ENCODE measurements at regions not wholly inside any gene's neighbourhood (a gene's known extent, or its start where the extent isn't known, plus 50 kb on each side); places are given as distances from the start of the nearest gene placed in this dataset.

DNA sequence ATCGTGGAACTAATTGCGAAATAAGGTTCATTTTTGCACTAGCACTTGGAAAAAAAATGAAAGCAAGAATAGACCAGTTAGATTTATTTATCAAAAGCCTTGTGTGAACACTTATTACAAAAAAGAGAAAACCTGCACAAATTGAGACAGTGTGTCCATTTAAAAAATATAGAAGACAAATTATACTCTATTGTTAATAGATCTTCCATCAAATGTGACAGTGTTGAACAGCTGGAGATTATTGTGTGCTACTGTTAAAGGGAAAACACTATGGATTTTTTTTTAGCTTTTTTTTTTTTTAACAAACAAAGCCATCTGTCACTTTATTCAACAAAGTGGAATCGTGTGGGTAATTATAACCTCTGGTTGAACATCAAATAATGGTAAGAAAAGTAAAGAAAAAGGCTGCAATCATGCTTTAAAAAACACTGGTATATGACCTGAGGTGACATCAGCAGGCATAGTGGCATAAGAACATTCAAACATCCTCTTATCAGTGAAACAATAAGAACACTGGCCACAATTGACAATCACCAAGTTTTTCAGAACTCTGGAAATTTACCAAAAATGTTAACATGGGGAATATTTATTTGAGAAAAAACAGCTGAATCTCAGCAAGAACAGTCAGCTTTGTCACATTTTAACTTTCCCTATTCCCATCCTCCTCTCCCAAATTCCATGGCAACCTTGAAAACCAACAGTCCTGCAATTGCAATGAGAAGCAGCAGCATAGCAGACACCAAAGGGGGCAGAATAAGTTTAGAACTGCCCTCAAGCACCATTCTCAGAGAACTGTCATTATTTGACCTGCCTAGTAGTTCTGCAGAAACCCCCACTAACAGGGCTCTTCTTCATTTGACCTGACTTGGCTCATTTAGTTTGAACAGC, 442.3 kb upstream of the MON1B start:
- Histone ChIP-seq H3K4me1 (no peaks in the 10 kb centered on the region), H3K4me3 (no peak overlapping the region), H3K27me3 (no peaks in the 10 kb centered on the region), H3K36me3 (no peaks in the 10 kb centered on the region), H3K27ac (replicated peaks in 1 of 4) (no peak overlapping the region), H3K9me3 (peaks cover 0 to under 1% (median 0%) of the 10 kb centered on the region in 4 donors)
- intact Hi-C loops (cut with DNase I) = no loop called here
- TF ChIP-seq POLR2A (IDR thresholded peaks at IDR 0.05; ENCODE audit: low read depth) (no peak), EP300 (IDR thresholded peaks at IDR 0.05) (no peak), POLR2AphosphoS5 (IDR thresholded peaks at IDR 0.05) (no peak)
- TF ChIP-seq, protein P1, sequence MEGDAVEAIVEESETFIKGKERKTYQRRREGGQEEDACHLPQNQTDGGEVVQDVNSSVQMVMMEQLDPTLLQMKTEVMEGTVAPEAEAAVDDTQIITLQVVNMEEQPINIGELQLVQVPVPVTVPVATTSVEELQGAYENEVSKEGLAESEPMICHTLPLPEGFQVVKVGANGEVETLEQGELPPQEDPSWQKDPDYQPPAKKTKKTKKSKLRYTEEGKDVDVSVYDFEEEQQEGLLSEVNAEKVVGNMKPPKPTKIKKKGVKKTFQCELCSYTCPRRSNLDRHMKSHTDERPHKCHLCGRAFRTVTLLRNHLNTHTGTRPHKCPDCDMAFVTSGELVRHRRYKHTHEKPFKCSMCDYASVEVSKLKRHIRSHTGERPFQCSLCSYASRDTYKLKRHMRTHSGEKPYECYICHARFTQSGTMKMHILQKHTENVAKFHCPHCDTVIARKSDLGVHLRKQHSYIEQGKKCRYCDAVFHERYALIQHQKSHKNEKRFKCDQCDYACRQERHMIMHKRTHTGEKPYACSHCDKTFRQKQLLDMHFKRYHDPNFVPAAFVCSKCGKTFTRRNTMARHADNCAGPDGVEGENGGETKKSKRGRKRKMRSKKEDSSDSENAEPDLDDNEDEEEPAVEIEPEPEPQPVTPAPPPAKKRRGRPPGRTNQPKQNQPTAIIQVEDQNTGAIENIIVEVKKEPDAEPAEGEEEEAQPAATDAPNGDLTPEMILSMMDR (IDR thresholded peaks at IDR 0.05) = no peak
- WGBS = 43% methylated on average over 3 of the region's 3 CpGs
- no peak for DNase-seq (ENCODE audit: extremely low spot score)

DNA sequence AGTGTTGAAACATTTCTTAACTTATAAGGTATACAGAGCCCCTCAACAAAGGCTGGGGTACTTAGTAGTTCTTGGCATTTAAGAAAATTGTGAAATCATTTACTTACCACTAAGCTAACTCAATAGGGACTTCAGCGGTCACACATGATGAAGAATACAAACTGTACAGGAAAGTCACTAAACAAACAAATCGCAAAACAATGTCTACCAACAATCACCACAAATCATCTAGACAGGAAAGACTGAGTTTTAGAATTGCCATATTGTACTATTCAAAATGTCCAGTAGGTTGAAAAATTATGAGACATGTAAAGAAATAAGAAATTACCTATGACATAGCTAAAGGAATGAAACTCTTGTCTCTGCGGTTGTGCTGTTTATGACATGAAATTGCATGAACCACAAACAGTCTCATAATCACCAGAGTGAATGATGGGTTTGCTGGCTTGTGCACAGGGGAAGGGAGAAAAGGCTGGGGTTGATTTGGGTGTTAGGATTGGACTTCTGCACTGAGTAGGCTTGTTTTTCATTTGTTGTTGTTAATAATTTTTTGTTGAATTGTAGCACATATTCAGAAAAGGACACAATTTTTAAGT, 441.1 kb upstream of the MON1B start:
- intact Hi-C loops (cut with DNase I) = no loop called here
- Histone ChIP-seq H3K4me3 (no peak overlapping the region), H3K27me3 (no peaks in the 10 kb centered on the region), H3K27ac (replicated peaks in 1 of 4) (no peak overlapping the region), H3K36me3 (no peaks in the 10 kb centered on the region), H3K4me1 (no peaks in the 10 kb centered on the region), H3K9me3 (no peaks in the 10 kb centered on the region)
- WGBS = 86% methylated on average over 3 of the region's 3 CpGs
- TF ChIP-seq POLR2A (IDR thresholded peaks at IDR 0.05; ENCODE audit: low read depth) = no peak
- TF ChIP-seq EP300 (IDR thresholded peaks at IDR 0.05) = no peak
- no peak for DNase-seq (ENCODE audit: extremely low spot score)

DNA sequence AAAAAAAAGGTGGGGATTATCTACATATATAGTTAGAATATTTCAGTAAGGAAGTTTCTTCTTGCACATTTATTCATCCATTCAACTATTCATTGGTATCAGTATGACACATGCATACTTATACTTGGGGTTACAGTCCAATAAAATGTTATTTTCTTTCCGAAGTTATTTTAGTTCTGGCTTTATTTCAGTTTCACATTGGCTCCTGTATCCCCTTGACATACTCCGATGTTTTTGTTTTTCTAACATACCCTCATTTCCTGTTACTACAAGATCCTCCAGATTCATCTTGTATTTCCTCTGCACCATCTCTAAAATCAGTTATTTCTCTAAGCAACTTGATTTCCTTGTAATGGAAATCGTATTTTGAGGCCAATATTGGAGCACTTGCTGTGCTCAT, 435.5 kb upstream of the MON1B start:
- Histone ChIP-seq H3K4me1 (no peaks in the 10 kb centered on the region), H3K4me3 (no peak overlapping the region), H3K27me3 (no peaks in the 10 kb centered on the region), H3K36me3 (no peaks in the 10 kb centered on the region), H3K27ac (replicated peaks in 1 of 4) (no peak overlapping the region), H3K9me3 (no peaks in the 10 kb centered on the region)
- WGBS = 70% methylated on average over 3 of the region's 3 CpGs
- intact Hi-C loops (cut with DNase I) = no loop called here
- DNase-seq (ENCODE audit: extremely low spot score) = no peak
- TF ChIP-seq POLR2A (IDR thresholded peaks at IDR 0.05; ENCODE audit: low read depth) (no peak), POLR2AphosphoS5 (IDR thresholded peaks at IDR 0.05) (no peak), EP300 (IDR thresholded peaks at IDR 0.05) (no peak)
- TF ChIP-seq, protein P1 (IDR thresholded peaks at IDR 0.05) = no peak

DNA sequence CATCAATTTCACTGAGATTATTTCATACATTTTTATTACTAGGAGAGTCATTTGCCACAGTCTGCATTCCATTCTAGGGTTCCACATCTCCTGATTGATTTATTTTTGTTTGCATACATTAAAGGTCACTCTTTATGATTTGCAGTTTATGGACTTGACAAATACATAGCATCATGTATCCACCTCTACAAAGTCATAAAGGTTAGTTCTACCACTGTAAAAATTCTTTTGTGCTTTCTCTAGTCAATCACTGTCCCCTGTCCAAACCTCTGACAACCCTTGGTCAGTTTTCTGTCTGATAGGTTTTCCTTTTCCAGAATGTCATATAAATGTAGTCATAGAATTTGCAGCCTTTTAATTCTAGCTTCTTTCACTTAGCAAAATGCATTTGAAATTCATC, 434.6 kb upstream of the MON1B start:
- TF ChIP-seq POLR2AphosphoS5 (IDR thresholded peaks at IDR 0.05) (no peak), POLR2A (IDR thresholded peaks at IDR 0.05; ENCODE audit: low read depth) (no peak), EP300 (IDR thresholded peaks at IDR 0.05) (no peak)
- TF ChIP-seq, protein P1 (IDR thresholded peaks at IDR 0.05) = no peak
- Histone ChIP-seq H3K9me3 (no peaks in the 10 kb centered on the region), H3K36me3 (no peaks in the 10 kb centered on the region), H3K27ac (replicated peaks in 1 of 4) (no peak overlapping the region), H3K4me3 (no peak overlapping the region), H3K27me3 (no peaks in the 10 kb centered on the region), H3K4me1 (no peaks in the 10 kb centered on the region)
- intact Hi-C loops (cut with DNase I) = no loop called here
- no peak for DNase-seq (ENCODE audit: extremely low spot score)

DNA sequence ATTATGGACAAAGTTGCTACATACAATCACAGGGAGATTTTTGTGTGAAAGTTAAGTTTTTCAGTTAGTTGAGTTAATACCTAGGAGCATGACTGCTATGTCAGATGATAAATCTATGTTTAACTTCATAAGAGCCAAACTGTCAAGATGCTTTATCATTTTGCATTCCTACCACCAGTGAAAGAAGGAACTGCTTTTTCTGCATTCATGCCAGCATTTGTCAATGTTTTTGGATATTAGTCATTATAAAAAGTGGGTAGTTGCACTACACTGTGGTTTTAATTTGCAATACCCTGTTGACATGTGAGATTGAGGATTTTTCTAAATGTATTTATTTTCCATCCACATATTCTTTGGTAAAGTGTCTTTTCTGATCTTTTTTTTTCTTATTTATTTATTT, 434.0 kb upstream of the MON1B start:
- H3K4me3 ChIP-seq = no peak overlapping the region
- H3K9me3 ChIP-seq = peaks cover 0 to under 1% (median 0%) of the 10 kb centered on the region in 4 donors
- TF ChIP-seq EP300 (IDR thresholded peaks at IDR 0.05) = no peak
- TF ChIP-seq, protein P1 (IDR thresholded peaks at IDR 0.05) = no peak
- no peak for TF ChIP-seq POLR2AphosphoS5 (IDR thresholded peaks at IDR 0.05)
- no peak for TF ChIP-seq POLR2A (IDR thresholded peaks at IDR 0.05; ENCODE audit: low read depth)
- H3K27me3 ChIP-seq = no peaks in the 10 kb centered on the region
- DNase-seq (ENCODE audit: extremely low spot score) = no peak
- no peaks in the 10 kb centered on the region for H3K4me1 ChIP-seq
- intact Hi-C loops (cut with DNase I) = no loop called here
- H3K36me3 ChIP-seq = no peaks in the 10 kb centered on the region
- H3K27ac ChIP-seq (replicated peaks in 1 of 4) = no peak overlapping the region
